Right ventricle myocardium inferior (tissue), 1 donor: ENCODE measurements at regions not wholly inside any gene's neighbourhood (a gene's known extent, or its start where the extent isn't known, plus 50 kb on each side); places are given as distances from the start of the nearest gene placed in this dataset.

Source experiments
- ATAC-seq: fragments of 200-7000 bp; cut with Tn5 transposase; one replicate; pipeline ENCODE4 v1.9.1; 2020; ENCODE audit warnings: mild to moderate bottlenecking, moderate library complexity
- DNase-seq: peaks from one replicate; pipeline ENCODE4 v3.0.0; 2021; ENCODE audit errors: missing footprints
- intact Hi-C: fragments of 100-400 bp; cut with DNase I; formaldehyde crosslinking; loops from one replicate; pipeline ENCODE4 v1.11.0; 2022
- donor health status: DM: no; HTN: yes; CAD: no; lungs with severe emphysema.

- no peak for ATAC-seq
- DNase-seq = no peak
- intact Hi-C loops = no loop called here
Observed at GRCh38 chr7:156116514-156117215, 304.4 kb upstream of the SHH start.

DNA sequence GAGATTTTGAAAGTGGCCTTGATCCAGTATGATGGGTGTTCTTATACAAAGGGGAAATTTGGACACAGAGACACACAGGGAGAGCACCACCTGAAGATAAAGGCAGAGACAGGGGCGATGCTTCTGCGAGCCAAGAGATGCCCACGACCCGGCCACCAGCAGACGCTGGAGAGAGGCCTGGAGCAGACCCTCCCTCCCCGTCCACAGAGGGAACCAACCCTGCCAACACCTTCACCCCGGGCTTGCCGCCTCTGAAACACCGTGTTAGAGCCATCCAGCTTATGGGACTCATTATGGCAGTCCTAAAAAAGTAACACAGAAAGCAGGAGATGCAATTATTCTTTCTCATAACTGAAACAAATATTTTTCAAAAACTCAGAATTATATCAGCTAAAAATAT, 303.3 kb upstream of the SHH start:
- DNase-seq (no peak), ATAC-seq (no peak)
- intact Hi-C loops = no loop called here

- ATAC-seq = no peak
- intact Hi-C loops = no loop called here
- no peak for DNase-seq
Observed at GRCh38 chr7:156113731-156114130, 301.5 kb upstream of the SHH start.

GRCh38 chr7:156109988-156110387, 297.7 kb upstream of the SHH start:
- intact Hi-C loops = no loop called here
- DNase-seq (no peak), ATAC-seq (no peak)

GRCh38 chr7:156109076-156109475, 296.8 kb upstream of the SHH start:
- DNase-seq (no peak), ATAC-seq (no peak)
- intact Hi-C loops = no loop called here

DNA sequence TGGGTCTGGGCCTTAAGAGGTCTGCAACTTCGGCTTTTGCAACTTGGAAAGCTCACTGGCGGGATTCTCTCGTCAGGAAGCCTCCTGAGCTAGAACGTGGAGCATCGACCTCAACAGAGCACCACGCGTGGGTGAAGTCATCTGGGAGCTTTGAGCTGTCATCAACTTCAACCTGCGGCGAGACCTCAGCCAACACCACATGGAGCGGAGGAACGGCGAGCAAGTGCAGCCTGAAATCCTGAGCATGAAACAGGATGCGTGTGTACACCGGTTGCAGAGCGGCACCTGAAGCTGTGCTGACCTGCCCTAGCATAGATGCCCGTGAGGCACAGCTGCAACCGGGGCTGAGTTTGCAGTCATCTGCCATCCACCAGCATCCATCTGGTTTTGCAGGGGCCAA, 295.7 kb upstream of the SHH start:
- DNase-seq (no peak), ATAC-seq (no peak)
- intact Hi-C loops = no loop called here

DNA sequence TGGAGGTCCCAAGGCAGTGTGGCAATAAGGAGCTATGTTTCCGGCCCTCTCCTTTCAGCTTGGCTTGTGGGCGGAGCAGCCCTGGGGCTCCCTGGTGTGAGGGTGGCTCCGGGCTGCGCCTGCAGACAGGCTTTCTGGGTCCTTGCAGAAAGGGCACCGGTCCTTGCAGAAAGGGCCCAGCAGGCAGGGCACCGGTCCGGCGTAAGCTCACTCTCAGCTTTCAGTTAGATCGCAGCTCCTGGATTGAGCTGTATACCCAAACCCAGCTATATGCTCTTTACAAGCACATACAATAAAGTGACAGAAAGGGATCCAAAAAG, 293.8 kb upstream of the SHH start:
- DNase-seq (no peak), ATAC-seq (no peak)
- intact Hi-C loops = no loop called here

DNA sequence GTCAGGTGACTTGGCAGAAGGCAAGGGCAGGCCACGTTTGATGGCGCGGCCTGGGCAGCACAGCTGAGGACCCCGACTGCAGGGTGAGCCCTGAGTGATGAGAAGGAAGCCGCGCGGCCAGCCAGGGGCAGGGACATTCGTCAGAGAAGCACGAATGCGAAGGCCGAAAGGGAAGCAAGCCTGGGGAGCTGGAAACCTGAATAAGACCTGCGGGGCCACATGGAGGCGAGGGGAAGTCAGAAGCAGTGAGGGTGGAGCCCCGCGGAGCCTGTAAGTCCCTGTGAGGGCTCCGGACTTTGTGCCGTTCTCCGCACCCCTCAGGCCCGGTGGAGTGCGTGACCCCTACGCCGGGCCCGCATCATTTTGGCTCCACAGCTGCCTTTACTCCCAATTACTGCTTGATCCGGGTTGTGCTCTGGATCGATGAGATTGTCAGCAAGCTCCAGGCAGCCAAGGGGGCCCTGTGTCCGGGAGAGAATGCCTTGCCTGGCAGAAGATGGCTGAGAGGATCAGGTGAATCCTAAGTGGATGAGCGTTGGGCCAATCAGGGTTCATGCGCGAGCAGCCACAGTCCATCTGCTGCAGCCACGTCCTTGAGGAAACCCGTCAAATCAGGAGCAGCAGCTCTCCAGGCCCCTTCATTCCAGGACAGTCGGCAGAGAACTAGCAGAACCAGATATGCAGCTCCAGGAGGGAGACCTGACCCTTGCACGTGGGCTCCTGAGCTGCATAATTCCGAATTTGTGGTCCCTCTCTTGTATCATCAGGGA, 293.3 kb upstream of the SHH start:
- DNase-seq (no peak), ATAC-seq (no peak)
- intact Hi-C loops = no loop called here

DNA sequence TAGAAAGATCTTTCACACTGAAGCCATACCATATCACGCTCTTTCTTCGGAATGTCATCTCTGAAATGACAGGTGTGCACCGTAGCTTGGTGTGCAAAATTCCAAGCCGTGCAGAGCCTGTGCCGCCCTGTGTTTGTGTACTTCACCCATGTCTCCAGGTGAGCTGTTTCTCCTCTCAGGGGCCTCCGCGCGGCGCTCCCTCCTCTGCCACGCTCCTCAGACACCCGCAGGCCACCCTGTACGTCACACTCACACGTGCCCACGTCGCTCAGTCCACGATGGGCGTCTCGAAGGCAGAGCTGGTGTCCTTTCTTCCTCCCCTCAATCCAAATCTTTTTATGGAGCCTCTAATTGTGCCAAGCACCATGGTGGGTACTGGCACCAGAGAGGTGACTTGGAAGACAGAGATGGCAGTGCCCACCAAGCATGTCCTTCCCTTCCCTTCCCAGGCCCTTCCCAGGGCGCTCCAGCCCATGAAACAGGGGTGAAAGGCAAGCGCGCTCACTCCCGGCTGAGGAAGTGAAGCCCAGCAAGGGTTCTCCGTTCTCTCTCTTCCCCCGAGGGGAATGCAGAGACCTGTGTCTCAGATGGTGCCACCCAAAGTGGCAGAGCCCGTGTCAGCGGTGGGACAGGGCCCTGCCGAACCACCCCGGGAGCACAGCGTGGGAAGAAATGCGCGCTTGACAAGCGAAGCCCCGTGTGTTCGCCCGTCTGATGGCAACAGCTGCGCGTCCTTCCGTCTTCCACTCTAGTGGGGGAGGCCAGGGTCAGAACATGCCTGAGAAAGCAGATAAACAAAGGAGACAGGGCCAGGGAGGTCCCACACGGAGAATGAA, 292.5 kb upstream of the SHH start:
- no peak for ATAC-seq
- intact Hi-C loops = no loop called here
- DNase-seq = no peak

DNA sequence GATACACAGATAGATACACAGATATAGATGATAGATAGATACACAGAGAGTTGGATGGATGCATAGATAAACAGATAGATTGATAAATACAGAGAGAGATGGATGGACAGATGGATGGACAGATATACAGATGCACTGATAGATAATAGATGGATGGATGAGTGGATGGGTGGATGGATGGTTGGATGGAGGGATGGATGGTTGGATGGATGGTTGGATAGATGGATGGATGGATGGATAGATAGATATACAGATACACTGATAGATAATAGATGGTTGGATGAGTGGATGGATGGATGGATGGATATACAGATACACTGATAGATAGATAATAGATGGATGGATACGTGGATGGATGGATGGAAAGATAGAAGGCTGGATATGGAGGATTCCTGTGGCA, 290.0 kb upstream of the SHH start:
- intact Hi-C loops = no loop called here
- DNase-seq (no peak), ATAC-seq (no peak)

DNA sequence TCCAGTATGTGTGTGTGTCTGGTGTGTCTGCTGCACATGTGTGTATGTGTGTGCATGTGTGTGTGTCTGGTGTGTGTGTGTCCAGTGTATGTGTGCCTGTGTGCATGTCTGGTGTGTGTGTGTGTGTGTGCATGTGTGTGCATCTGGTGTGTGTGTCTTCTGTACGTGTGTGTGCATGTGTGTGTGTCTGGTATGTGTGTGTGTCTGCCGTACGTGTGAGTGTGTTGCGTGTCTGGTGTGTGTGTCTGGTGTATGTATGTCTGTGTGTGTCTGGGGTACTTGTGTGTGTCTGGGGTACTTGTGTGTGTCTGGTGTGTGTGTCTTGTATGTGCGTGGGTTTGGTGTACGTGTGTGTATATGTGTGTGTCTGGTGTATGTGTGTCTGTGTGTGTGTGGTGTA, 289.1 kb upstream of the SHH start:
- no peak for DNase-seq
- intact Hi-C loops = no loop called here
- no peak for ATAC-seq

- DNase-seq = no peak
- intact Hi-C loops = no loop called here
- ATAC-seq = no peak
Observed at GRCh38 chr7:156100086-156100485, 287.8 kb upstream of the SHH start.

DNA sequence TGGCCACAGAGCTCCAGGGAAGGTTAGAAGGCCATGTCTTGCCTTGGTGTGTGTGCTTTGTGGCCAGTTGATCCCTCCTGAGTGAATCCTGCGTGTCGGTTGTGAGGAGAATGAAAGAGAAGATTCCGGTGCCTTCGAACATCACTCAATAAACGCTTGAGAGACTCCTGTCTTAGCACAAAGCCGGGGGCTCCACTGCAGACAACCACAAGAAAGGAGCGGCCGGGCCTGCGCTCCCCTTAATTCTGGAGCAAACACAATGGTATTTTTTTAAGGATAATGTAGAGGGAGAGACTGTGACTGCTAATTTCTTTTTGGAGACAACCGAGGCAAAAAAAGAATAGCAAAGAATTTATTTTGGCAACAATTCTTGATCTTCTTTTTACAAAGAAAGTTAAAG, 286.8 kb upstream of the SHH start:
- ATAC-seq = no peak
- DNase-seq = no peak
- intact Hi-C loops = no loop called here

DNA sequence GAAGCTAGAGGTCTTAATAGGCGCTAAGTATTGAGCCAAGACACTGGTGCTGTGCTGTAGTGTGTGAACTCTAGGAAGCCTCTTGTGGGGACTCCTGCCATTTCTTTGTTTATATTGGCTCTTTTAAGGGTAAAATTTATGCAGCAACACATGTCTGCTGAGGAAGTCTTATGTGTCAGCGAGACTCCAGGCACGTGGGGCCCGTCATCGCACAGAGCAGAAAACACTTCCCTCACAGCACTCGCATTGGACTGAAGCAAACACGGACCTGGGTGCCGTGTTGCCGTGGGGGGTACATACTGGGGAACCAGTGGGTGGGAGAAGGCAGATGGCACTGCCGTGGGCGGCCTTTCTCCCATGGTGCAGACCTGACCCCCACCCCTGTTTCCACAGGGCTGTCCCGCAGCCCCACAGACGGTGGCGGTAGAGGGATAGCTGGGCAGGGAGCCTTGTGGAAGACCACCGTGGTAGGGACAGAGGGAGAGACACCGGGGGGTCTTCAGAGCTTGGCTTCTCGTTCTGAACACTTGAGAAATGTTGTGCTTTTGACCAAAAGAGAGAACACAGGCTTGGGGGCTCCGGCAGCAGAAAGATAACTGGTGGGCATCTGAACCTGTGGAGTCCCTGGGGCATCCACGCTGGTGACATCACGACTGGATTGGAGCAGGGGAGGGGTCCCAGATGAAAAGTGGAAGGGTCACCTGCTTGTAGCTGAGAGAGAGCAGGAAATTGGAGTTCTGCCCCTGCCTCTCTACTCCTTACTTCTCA, 284.7 kb upstream of the SHH start:
- DNase-seq = no peak
- no peak for ATAC-seq
- intact Hi-C loops = no loop called here

DNA sequence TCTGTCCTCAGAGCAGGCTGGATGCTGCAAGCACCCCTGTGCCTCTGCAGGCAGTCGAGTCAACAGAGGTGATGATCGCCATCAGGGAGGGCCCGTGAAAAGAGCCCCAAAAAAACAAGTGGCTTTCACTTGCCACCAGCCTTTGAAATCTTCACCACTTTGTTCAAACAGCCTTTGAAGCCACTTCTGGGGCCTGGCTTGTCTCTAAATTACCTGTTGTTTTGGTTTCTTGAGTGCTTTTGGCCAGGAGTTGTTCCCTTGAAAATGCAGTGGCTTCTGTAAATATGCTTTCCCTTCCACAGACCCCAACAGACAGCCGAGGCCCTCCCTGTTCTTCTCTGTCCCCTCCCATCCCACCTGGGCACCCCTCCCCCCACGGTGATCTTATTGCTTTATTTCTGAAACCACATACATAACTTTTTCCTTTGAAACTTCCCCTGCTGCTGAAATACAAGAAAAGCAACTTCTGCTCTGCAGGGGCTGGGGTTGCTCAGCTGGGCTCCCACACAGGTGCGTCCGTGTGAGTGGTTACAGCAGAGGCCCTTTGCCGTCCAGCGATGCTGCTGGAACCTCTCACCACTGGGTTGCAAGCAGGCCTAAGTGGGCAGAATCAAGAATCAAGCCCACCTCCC, 283.8 kb upstream of the SHH start:
- no peak for DNase-seq
- intact Hi-C loops = no loop called here
- no peak for ATAC-seq

DNA sequence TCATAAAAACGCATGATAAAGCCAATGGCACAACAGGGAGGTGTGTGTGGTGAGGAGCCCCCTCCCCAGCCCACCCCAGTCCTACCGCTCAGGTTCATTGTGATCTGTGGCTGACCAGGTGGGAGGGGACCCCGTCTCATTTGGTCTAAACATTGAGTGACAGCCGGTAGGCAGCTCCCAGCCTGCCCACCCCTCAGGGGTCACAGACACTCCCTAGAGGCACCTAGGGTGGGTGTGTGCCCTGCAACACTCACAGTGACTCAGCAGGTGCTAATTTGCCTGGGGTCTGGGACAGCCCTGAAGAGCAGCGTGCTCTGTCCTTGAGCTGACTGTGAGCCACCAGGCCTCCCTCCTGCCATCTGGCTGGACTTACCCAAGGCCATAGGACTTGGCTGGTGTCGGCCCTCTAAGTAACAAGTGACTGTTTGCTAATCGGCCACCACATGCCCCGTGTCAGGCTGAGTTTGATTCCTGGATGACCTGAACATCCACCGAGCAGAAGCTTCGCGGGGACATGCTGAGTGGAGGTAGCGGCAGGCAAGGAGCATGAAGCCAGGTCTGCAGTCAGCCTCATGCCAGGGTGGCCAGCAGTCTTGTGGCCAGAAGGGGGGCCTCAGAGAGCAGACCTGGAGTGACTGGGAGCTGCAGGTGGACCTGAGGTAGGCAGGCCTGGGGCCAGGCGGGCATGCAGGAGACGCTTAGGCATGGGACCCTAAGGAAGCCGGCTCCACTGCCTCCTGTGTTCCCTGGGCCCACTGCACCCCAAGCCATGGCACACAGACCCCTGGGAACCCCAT, 282.3 kb upstream of the SHH start:
- DNase-seq (no peak), ATAC-seq (no peak)
- intact Hi-C loops = no loop called here

DNA sequence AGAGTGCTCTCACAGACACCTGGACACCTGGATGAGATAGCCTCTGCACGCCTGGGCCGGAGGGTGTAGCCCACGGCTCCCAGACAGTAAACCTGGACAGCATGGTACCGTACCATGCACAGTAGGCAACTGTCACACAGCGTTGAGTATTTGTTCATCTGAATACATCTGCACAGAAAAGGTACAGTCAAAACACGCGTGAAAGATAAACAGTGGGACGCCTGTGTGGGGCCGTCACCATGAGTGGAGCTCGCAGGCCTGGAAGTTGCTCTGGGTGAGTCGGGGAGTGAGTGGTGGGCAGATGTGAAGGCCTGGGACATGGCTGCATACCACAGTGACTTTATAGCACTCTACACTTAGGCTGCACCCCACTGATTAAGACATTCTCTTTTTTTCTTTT, 280.0 kb upstream of the SHH start:
- ATAC-seq = no peak

GRCh38 chr7:156091519-156092080, 279.3 kb upstream of the SHH start:
- DNase-seq (no peak), ATAC-seq (no peak)
- intact Hi-C loops = no loop called here

More for the DNA sequence above, 280.0 kb upstream of the SHH start:
- intact Hi-C loops = no loop called here
- DNase-seq = no peak
